GM23338 (cell line): ENCODE measurements at regions not wholly inside any gene's neighbourhood (a gene's known extent, or its start where the extent isn't known, plus 50 kb on each side); places are given as distances from the start of the nearest gene placed in this dataset.

ENCODE experiments used
- ATAC-seq: fragments of 200-7000 bp; cut with Tn5 transposase; 3 replicates; pipeline ENCODE4 v1.9.1; 2020
- DNase-seq: peaks from one replicate; pipeline ENCODE4 v3.0.0-alpha.2; 2015; ENCODE audit warnings: low spot score
- H2AFZ ChIP-seq: fragments of 200-600 bp; sonication (generic); 2 replicates; pipeline ENCODE4 v1.8.0; 2016; ENCODE audit warnings: antibody characterized with exemption, mild to moderate bottlenecking, moderate library complexity
- H3F3A ChIP-seq: fragments of 200-600 bp; sonication (generic); replicated peaks from 2 replicates; pipeline ENCODE4 v1.8.0; 2017; ENCODE audit warnings: antibody characterized with exemption, mixed run types, low read depth
- H3K27ac ChIP-seq: fragments of 200-600 bp; sonication (generic); 2 replicates; pipeline ENCODE4 v1.6.1; 2016; ENCODE audit warnings: low read depth
- H3K27me3 ChIP-seq: fragments of 200-600 bp; sonication (generic); 2 replicates; pipeline ENCODE4 v1.8.0; 2016; ENCODE audit warnings: mild to moderate bottlenecking, mixed run types, moderate library complexity; ENCODE audit not compliant: insufficient read depth
- H3K36me3 ChIP-seq: fragments of 200-600 bp; sonication (generic); 2 replicates; pipeline ENCODE4 v1.8.0; 2016; ENCODE audit warnings: mild to moderate bottlenecking; ENCODE audit not compliant: insufficient read depth
- H3K4me1 ChIP-seq: fragments of 200-600 bp; sonication (generic); 2 replicates; pipeline ENCODE4 v1.8.0; 2016; ENCODE audit warnings: mild to moderate bottlenecking, moderate library complexity; ENCODE audit not compliant: insufficient read depth
- H3K4me2 ChIP-seq: fragments of 200-600 bp; sonication (generic); 2 replicates; pipeline ENCODE4 v1.7.1; 2017; ENCODE audit warnings: mixed run types
- H3K4me3 ChIP-seq: fragments of 200-600 bp; sonication (generic); 2 replicates; pipeline ENCODE4 v1.6.1; 2016; ENCODE audit warnings: mixed run types
- H3K79me2 ChIP-seq: fragments of 200-600 bp; sonication (generic); replicated peaks from 2 replicates; pipeline ENCODE4 v1.8.0; 2017; ENCODE audit warnings: mild to moderate bottlenecking; ENCODE audit not compliant: insufficient read depth
- H3K9me2 ChIP-seq: fragments of 200-600 bp; sonication (generic); 2 replicates; pipeline ENCODE4 v1.8.0; 2017; ENCODE audit not compliant: insufficient read depth
- H4K20me1 ChIP-seq: fragments of 200-600 bp; sonication (generic); replicated peaks from 2 replicates; pipeline ENCODE4 v1.8.0; 2017; ENCODE audit warnings: mild to moderate bottlenecking; ENCODE audit not compliant: insufficient read depth
- H3K27ac Mint-ChIP-seq: 2 replicates; pipeline ENCODE4 v1.8.0; 2020; ENCODE audit warnings: inconsistent platforms, mild to moderate bottlenecking, moderate library complexity, mixed read lengths
- H3K27me3 Mint-ChIP-seq: 3 replicates; pipeline ENCODE4 v1.8.0; 2022; ENCODE audit warnings: low read depth, mild to moderate bottlenecking, moderate library complexity, mixed read lengths, inconsistent platforms; ENCODE audit not compliant: insufficient read depth, poor library complexity
- H3K36me3 Mint-ChIP-seq: 3 replicates; pipeline ENCODE4 v1.8.0; 2021; ENCODE audit warnings: low read depth, mild to moderate bottlenecking, inconsistent platforms, moderate library complexity, mixed read lengths
- H3K4me1 Mint-ChIP-seq: 3 replicates; pipeline ENCODE4 v1.8.0; 2020; ENCODE audit warnings: mild to moderate bottlenecking, inconsistent platforms, mixed read lengths
- H3K4me3 Mint-ChIP-seq: 3 replicates; pipeline ENCODE4 v1.8.0; 2021; ENCODE audit warnings: moderate library complexity, mild to moderate bottlenecking, inconsistent platforms, mixed read lengths
- H3K9me3 Mint-ChIP-seq: 3 replicates; pipeline ENCODE4 v1.8.0; 2020; ENCODE audit warnings: moderate library complexity, mild to moderate bottlenecking, inconsistent platforms, mixed read lengths
- EZH2phosphoT487 ChIP-seq: fragments of 200-600 bp; sonication (generic); IDR thresholded peaks from one replicate; pipeline ENCODE4 v1.8.1; 2018; ENCODE audit warnings: antibody characterized with exemption; ENCODE audit not compliant: unreplicated experiment
- JUNB ChIP-seq: IDR thresholded peaks from one replicate; pipeline ENCODE4 v1.6.1; 2016; ENCODE audit warnings: antibody characterized with exemption; ENCODE audit not compliant: unreplicated experiment
- STAT1 ChIP-seq: IDR thresholded peaks from one replicate; pipeline ENCODE4 v1.6.1; 2016; ENCODE audit warnings: antibody characterized with exemption; ENCODE audit not compliant: unreplicated experiment
- ZNF331 ChIP-seq: fragments of 250-450 bp; sonication (Bioruptor Pico); IDR thresholded peaks from 2 replicates; pipeline ENCODE4 v1.5.0; 2020; ENCODE audit warnings: low read depth, mild to moderate bottlenecking, moderate library complexity
- TF ChIP-seq, protein P1 (sequence below), 2 experiments: fragments of 200-600 bp in 1 of 2; sonication (generic) in 1 of 2; conservative IDR thresholded peaks; 2 replicates each; pipeline versions ENCODE4 v1.5.1 to v1.6.1; 2016 to 2017; ENCODE audit warnings: antibody characterized with exemption in 2 of 2, low read depth in 2 of 2, mild to moderate bottlenecking in 2 of 2, moderate library complexity in 1 of 2
- TF ChIP-seq, protein P2 (sequence below): fragments of 250-450 bp; sonication (Bioruptor Pico); IDR thresholded peaks from 2 replicates; pipeline ENCODE4 v1.5.0; 2020; ENCODE audit warnings: mild to moderate bottlenecking, moderate library complexity
- TF ChIP-seq, protein P3 (sequence below): IDR thresholded peaks from one replicate; pipeline ENCODE4 v1.6.1; 2018; ENCODE audit warnings: antibody characterized with exemption; ENCODE audit not compliant: unreplicated experiment
- TF ChIP-seq, protein P4 (sequence below): IDR thresholded peaks from 2 replicates; pipeline ENCODE4 v1.6.1; 2016; ENCODE audit warnings: antibody characterized with exemption

DNA sequence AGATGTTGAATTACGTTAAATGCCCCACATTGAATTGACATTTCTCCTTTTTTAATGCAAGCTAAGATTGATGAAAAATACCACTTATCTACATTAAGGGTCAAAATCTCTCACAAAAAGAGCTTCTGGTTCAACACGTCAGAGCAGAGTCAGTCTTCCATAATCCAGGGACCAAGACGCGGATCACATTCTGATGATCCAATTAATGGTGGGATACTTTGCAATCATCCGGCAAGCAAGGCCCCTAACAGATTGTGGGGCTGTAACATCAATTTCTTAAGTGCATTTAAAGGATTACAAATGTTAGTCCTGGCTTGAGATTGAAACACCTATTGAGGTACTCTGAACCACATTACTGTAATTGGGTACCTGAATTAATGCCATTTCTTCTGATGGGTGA is 120.2 kb upstream of the ESRRG start (continued):
- TF ChIP-seq, protein P1, sequence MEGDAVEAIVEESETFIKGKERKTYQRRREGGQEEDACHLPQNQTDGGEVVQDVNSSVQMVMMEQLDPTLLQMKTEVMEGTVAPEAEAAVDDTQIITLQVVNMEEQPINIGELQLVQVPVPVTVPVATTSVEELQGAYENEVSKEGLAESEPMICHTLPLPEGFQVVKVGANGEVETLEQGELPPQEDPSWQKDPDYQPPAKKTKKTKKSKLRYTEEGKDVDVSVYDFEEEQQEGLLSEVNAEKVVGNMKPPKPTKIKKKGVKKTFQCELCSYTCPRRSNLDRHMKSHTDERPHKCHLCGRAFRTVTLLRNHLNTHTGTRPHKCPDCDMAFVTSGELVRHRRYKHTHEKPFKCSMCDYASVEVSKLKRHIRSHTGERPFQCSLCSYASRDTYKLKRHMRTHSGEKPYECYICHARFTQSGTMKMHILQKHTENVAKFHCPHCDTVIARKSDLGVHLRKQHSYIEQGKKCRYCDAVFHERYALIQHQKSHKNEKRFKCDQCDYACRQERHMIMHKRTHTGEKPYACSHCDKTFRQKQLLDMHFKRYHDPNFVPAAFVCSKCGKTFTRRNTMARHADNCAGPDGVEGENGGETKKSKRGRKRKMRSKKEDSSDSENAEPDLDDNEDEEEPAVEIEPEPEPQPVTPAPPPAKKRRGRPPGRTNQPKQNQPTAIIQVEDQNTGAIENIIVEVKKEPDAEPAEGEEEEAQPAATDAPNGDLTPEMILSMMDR (conservative IDR thresholded peaks at IDR 0.05; ENCODE audit: low read depth in 2 of 2), result no peak

DNA sequence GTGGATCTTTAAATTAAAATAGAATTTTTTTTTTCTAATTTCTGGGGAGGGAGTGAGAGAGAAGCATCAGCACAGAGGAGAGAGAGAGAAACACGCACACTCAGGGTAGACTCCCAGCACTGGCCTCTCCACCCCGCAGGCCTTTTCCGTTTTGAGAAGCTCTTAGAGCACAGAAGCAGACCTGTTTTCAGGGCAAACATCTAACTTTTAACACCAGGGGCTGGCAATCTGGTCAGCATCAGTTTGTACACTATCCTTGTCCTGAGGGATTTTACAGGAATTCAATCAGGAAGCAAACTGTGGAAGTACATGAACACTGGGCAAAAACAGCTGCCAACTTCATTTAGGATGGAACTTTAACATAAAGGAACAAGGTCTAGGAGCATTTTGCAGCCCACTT is 117.9 kb upstream of the ESRRG start:
- Mint-ChIP-seq H3K9me3 (no peaks in the 10 kb centered on the region), H3K4me1 (peaks cover 4% of the 10 kb centered on the region; the same call in 2 of the 3 replicates), H3K36me3 (no peaks in the 10 kb centered on the region), H3K27me3 (no peaks in the 10 kb centered on the region), H3K4me3 (no peak overlapping the region), H3K27ac (no peak overlapping the region)
- no peak for ATAC-seq
- no peak overlapping the region for H3K4me3 ChIP-seq
- no peak overlapping the region for H3K27ac ChIP-seq
- H3K4me1 ChIP-seq, result peaks cover 4% of the 10 kb centered on the region; the same call in 1 of the 2 replicates
- H3F3A ChIP-seq, result no peaks in the 10 kb centered on the region
- DNase-seq, result no peak
- peaks cover 11% of the 10 kb centered on the region for H3K9me2 ChIP-seq
- no peaks in the 10 kb centered on the region for H3K27me3 ChIP-seq
- H3K79me2 ChIP-seq, result no peaks in the 10 kb centered on the region
- H3K36me3 ChIP-seq, result no peaks in the 10 kb centered on the region
- no peak for TF ChIP-seq STAT1
- TF ChIP-seq, protein P2, sequence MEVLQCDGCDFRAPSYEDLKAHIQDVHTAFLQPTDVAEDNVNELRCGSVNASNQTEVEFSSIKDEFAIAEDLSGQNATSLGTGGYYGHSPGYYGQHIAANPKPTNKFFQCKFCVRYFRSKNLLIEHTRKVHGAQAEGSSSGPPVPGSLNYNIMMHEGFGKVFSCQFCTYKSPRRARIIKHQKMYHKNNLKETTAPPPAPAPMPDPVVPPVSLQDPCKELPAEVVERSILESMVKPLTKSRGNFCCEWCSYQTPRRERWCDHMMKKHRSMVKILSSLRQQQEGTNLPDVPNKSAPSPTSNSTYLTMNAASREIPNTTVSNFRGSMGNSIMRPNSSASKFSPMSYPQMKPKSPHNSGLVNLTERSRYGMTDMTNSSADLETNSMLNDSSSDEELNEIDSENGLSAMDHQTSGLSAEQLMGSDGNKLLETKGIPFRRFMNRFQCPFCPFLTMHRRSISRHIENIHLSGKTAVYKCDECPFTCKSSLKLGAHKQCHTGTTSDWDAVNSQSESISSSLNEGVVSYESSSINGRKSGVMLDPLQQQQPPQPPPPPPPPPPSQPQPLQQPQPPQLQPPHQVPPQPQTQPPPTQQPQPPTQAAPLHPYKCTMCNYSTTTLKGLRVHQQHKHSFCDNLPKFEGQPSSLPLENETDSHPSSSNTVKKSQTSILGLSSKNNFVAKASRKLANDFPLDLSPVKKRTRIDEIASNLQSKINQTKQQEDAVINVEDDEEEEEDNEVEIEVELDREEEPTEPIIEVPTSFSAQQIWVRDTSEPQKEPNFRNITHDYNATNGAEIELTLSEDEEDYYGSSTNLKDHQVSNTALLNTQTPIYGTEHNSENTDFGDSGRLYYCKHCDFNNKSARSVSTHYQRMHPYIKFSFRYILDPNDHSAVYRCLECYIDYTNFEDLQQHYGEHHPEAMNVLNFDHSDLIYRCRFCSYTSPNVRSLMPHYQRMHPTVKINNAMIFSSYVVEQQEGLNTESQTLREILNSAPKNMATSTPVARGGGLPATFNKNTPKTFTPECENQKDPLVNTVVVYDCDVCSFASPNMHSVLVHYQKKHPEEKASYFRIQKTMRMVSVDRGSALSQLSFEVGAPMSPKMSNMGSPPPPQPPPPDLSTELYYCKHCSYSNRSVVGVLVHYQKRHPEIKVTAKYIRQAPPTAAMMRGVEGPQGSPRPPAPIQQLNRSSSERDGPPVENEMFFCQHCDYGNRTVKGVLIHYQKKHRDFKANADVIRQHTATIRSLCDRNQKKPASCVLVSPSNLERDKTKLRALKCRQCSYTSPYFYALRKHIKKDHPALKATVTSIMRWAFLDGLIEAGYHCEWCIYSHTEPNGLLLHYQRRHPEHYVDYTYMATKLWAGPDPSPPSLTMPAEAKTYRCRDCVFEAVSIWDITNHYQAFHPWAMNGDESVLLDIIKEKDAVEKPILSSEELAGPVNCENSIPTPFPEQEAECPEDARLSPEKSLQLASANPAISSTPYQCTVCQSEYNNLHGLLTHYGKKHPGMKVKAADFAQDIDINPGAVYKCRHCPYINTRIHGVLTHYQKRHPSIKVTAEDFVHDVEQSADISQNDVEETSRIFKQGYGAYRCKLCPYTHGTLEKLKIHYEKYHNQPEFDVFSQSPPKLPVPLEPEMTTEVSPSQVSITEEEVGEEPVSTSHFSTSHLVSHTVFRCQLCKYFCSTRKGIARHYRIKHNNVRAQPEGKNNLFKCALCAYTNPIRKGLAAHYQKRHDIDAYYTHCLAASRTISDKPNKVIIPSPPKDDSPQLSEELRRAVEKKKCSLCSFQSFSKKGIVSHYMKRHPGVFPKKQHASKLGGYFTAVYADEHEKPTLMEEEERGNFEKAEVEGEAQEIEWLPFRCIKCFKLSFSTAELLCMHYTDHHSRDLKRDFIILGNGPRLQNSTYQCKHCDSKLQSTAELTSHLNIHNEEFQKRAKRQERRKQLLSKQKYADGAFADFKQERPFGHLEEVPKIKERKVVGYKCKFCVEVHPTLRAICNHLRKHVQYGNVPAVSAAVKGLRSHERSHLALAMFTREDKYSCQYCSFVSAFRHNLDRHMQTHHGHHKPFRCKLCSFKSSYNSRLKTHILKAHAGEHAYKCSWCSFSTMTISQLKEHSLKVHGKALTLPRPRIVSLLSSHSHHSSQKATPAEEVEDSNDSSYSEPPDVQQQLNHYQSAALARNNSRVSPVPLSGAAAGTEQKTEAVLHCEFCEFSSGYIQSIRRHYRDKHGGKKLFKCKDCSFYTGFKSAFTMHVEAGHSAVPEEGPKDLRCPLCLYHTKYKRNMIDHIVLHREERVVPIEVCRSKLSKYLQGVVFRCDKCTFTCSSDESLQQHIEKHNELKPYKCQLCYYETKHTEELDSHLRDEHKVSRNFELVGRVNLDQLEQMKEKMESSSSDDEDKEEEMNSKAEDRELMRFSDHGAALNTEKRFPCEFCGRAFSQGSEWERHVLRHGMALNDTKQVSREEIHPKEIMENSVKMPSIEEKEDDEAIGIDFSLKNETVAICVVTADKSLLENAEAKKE (CRISPR knock-in tag), result no peak
- TF ChIP-seq, protein P3, sequence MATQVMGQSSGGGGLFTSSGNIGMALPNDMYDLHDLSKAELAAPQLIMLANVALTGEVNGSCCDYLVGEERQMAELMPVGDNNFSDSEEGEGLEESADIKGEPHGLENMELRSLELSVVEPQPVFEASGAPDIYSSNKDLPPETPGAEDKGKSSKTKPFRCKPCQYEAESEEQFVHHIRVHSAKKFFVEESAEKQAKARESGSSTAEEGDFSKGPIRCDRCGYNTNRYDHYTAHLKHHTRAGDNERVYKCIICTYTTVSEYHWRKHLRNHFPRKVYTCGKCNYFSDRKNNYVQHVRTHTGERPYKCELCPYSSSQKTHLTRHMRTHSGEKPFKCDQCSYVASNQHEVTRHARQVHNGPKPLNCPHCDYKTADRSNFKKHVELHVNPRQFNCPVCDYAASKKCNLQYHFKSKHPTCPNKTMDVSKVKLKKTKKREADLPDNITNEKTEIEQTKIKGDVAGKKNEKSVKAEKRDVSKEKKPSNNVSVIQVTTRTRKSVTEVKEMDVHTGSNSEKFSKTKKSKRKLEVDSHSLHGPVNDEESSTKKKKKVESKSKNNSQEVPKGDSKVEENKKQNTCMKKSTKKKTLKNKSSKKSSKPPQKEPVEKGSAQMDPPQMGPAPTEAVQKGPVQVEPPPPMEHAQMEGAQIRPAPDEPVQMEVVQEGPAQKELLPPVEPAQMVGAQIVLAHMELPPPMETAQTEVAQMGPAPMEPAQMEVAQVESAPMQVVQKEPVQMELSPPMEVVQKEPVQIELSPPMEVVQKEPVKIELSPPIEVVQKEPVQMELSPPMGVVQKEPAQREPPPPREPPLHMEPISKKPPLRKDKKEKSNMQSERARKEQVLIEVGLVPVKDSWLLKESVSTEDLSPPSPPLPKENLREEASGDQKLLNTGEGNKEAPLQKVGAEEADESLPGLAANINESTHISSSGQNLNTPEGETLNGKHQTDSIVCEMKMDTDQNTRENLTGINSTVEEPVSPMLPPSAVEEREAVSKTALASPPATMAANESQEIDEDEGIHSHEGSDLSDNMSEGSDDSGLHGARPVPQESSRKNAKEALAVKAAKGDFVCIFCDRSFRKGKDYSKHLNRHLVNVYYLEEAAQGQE, result no peak
- no peak for TF ChIP-seq ZNF331 (CRISPR knock-in tag)
- no peak for TF ChIP-seq EZH2phosphoT487
- TF ChIP-seq JUNB, result no peak
- TF ChIP-seq, protein P4, sequence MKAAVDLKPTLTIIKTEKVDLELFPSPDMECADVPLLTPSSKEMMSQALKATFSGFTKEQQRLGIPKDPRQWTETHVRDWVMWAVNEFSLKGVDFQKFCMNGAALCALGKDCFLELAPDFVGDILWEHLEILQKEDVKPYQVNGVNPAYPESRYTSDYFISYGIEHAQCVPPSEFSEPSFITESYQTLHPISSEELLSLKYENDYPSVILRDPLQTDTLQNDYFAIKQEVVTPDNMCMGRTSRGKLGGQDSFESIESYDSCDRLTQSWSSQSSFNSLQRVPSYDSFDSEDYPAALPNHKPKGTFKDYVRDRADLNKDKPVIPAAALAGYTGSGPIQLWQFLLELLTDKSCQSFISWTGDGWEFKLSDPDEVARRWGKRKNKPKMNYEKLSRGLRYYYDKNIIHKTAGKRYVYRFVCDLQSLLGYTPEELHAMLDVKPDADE, result no peak
- no peak overlapping the region for H3K4me2 ChIP-seq
- H4K20me1 ChIP-seq, result no peaks in the 10 kb centered on the region
- H2AFZ ChIP-seq, result peak overlapping the region; percentile 88; the same call in 1 of the 2 replicates
